Stomach (tissue), 8 donors: ENCODE measurements at regions not wholly inside any gene's neighbourhood (a gene's known extent, or its start where the extent isn't known, plus 50 kb on each side); places are given as distances from the start of the nearest gene placed in this dataset.
A peak's percentile ranks its signal among the peaks of the same experiment; 100 is the strongest.

Experiments
- DNase-seq, 2 donors: peaks; one replicate each; pipeline versions ENCODE4 v3.0.0 to v3.0.0-alpha.2; 2013 to 2019
- H3K27ac ChIP-seq, 5 donors: fragments of 200-600 bp in 4 of 5; sonication (generic) in 4 of 5; one replicate each; pipeline ENCODE4 v1.5.1; 2013 to 2019; ENCODE audit warnings: mild to moderate bottlenecking in 1 of 5, moderate library complexity in 1 of 5
- H3K27me3 ChIP-seq, 3 donors: fragments of 200-600 bp; sonication (generic); one replicate each; pipeline ENCODE4 v1.5.1; 2017 to 2019; ENCODE audit warnings: mixed run types in 1 of 3
- H3K36me3 ChIP-seq, 4 donors: fragments of 200-600 bp; sonication (generic); 1 replicate in 3 of 4; 2 replicates in 1 of 4; pipeline ENCODE4 v1.5.1; 2016 to 2019
- H3K4me1 ChIP-seq, 4 donors: fragments of 200-600 bp; sonication (generic); one replicate each; pipeline ENCODE4 v1.5.1; 2016 to 2019
- H3K4me3 ChIP-seq, 4 donors: fragments of 200-600 bp; sonication (generic) in 3 of 4; one replicate each; pipeline ENCODE4 v1.5.1; 2016 to 2019; ENCODE audit warnings: mild to moderate bottlenecking in 1 of 4
- H3K9me3 ChIP-seq, 4 donors: fragments of 200-600 bp; sonication (generic); one replicate each; pipeline ENCODE4 v1.5.1; 2016 to 2019
- EP300 ChIP-seq: sonication (generic); formaldehyde crosslinking; IDR thresholded peaks from one replicate; pipeline ENCODE4 v1.6.1; 2017; ENCODE audit warnings: antibody characterized with exemption
- POLR2A ChIP-seq, 4 donors: fragments of 450-650 bp; IDR thresholded peaks; one replicate each; pipeline ENCODE4 v1.6.1; 2016; ENCODE audit warnings: antibody characterized with exemption in 4 of 4, control low read depth in 2 of 4, mild to moderate bottlenecking in 1 of 4, moderate library complexity in 1 of 4
- POLR2AphosphoS5 ChIP-seq, 3 donors: sonication (generic); formaldehyde crosslinking; IDR thresholded peaks; one replicate each; pipeline ENCODE4 v1.6.1; 2016; ENCODE audit warnings: antibody characterized with exemption in 3 of 3
- WGBS, 5 donors: extraction: QIAGEN DNeasy Blood & Tissue Kit in 3 of 5; methylation state at CpG; one replicate each; pipeline versions ENCODE4 v1.1.5 to v1.1.7; 2013 to 2018; 5-methylcytosine and 5-hydroxymethylcytosine counted together
- intact Hi-C: fragments of 100-400 bp; cut with DNase I; formaldehyde crosslinking; loops from one replicate; pipeline ENCODE4 v1.15.1; 2023; ENCODE audit warnings: low total_unique reads
- TF ChIP-seq, protein P1 (sequence below), 7 experiments: fragments of 450-650 bp in 4 of 7; fragments of 200-600 bp in 3 of 7; sonication (generic) in 3 of 7; IDR thresholded peaks; one replicate each; pipeline ENCODE4 v1.5.1; 2016 to 2019; ENCODE audit warnings: antibody characterized with exemption in 7 of 7, control low read depth in 2 of 7, mild to moderate bottlenecking in 1 of 7
- donor health status: healthy with polysubstance abuse.
- donor health status: Bipolar disorder and iron deficiency.
- donor health status: healthy.

DNA sequence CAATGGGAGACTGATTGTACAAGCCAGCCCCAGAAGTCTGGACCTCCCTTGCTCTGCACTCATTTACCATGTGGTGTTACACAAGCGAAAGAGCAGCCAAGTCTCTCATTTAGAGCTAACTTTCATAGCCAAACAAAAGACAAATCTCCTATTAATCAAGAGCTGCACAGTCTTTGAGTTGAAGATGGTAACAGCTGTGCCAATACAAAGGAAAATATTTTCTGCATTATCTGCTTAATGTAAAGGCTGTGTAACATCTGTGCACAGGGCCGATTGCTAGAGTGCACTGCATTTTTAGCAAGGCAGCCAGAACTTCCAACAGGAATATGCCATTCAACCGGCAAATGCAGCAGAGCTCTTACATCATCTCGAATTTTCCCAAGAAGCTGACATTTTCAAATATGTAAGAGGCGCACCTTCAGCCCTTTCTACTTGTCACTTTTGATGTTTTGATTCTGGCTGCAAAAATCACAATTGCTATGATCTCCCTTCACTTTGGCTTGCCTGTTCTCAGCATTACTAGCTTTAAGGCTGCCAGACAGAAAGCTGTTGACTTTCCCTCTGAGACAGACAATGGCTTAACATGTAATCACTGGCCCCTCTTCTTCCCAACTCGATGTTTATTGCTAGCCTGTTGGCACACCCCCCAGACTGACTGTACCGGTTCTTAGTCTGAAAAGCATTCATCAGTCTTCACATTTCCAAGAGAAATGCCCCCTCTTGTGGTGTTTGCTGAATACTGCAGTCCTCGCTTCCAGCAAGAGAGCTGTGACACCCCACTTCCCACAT lies 96.9 kb upstream of the TANK start:
- peaks cover 0 to 16% (median 6%) of the 10 kb centered on the region in 4 donors for H3K4me1 ChIP-seq
- no peaks in the 10 kb centered on the region for H3K9me3 ChIP-seq
- 22 to 37% (median 35%) methylated on average over 8 of the region's 8 CpGs for WGBS, 5 donors
- no peaks in the 10 kb centered on the region for H3K27me3 ChIP-seq
- intact Hi-C loops: no loop called here
- TF ChIP-seq POLR2A (IDR thresholded peaks at IDR 0.05): no peak
- TF ChIP-seq, protein P1, sequence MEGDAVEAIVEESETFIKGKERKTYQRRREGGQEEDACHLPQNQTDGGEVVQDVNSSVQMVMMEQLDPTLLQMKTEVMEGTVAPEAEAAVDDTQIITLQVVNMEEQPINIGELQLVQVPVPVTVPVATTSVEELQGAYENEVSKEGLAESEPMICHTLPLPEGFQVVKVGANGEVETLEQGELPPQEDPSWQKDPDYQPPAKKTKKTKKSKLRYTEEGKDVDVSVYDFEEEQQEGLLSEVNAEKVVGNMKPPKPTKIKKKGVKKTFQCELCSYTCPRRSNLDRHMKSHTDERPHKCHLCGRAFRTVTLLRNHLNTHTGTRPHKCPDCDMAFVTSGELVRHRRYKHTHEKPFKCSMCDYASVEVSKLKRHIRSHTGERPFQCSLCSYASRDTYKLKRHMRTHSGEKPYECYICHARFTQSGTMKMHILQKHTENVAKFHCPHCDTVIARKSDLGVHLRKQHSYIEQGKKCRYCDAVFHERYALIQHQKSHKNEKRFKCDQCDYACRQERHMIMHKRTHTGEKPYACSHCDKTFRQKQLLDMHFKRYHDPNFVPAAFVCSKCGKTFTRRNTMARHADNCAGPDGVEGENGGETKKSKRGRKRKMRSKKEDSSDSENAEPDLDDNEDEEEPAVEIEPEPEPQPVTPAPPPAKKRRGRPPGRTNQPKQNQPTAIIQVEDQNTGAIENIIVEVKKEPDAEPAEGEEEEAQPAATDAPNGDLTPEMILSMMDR (IDR thresholded peaks at IDR 0.05): peak in 5 of 7 experiments; percentile 76 to 95 (median 84)
- peak in 1 of 3 donors; percentile 39 for TF ChIP-seq POLR2AphosphoS5 (IDR thresholded peaks at IDR 0.05)
- DNase-seq: peak; percentile 70 to 94
- H3K27ac ChIP-seq: peak overlapping the region in 2 of 5 donors; percentile 49
- no peak overlapping the region for H3K4me3 ChIP-seq
- H3K36me3 ChIP-seq: no peaks in the 10 kb centered on the region

DNA sequence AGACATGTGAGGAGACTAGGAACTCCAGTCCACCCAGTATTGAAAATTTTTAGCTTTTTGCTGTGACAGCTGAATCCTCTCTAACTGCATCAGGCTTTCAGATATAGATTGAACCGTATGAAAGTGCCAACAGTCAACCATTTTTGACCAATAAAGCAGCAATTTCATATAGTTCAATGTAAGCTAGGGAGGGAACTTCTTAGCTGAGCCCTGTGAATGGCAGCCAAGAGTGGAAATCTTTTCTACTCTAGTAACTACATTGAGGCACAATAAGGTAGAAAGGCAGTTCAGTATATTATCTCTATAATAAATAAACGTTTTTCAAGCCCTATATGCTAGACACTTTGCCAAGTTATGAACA lies 96.3 kb upstream of the TANK start:
- no peaks in the 10 kb centered on the region for H3K27me3 ChIP-seq
- intact Hi-C loops: no loop called here
- no peaks in the 10 kb centered on the region for H3K9me3 ChIP-seq
- H3K27ac ChIP-seq: peak overlapping the region in 1 of 5 donors; percentile 49
- DNase-seq: no peak
- WGBS, 5 donors: 5 to 10% (median 9%) methylated on average over 2 of the region's 2 CpGs
- H3K4me1 ChIP-seq: peaks cover 0 to 16% (median 6%) of the 10 kb centered on the region in 4 donors
- no peaks in the 10 kb centered on the region for H3K36me3 ChIP-seq
- TF ChIP-seq POLR2AphosphoS5 (IDR thresholded peaks at IDR 0.05): no peak
- TF ChIP-seq, protein P1 (IDR thresholded peaks at IDR 0.05): peak in 2 of 7 experiments; percentile 3 to 31
- TF ChIP-seq EP300: no peak
- H3K4me3 ChIP-seq: no peak overlapping the region

DNA sequence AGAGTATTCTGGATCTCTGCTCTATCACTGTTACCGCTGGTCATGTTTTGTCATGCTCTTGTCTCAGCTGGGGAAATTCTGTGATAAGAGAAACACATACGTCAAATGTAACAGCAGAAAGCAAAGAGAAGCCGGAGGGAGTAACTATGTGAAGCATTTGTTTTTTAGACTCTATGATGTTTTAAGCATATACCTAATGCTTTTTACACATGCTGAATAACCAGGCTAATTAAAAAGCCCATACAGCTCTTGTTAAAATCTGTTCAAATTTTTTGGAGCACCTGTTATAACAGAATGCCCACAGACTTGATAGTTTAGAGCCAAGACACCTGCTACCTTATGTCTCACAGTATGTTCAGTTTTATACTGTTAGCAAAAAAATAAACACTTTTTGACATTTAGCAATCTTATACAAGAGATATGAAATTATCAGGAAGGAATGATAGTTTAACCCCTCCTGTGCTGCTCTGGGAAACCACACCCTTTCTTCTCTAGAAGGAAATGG lies 92.3 kb upstream of the TANK start:
- 33 to 64% (median 44%) methylated on average over 3 of the region's 3 CpGs for WGBS, 5 donors
- H3K4me3 ChIP-seq: no peak overlapping the region
- TF ChIP-seq, protein P1 (IDR thresholded peaks at IDR 0.05): no peak
- no peak overlapping the region for H3K27ac ChIP-seq
- DNase-seq: no peak
- H3K36me3 ChIP-seq: no peaks in the 10 kb centered on the region
- H3K27me3 ChIP-seq: no peaks in the 10 kb centered on the region
- H3K9me3 ChIP-seq: no peaks in the 10 kb centered on the region
- intact Hi-C loops: no loop called here
- peaks cover 0 to 13% (median 6%) of the 10 kb centered on the region in 4 donors for H3K4me1 ChIP-seq

DNA sequence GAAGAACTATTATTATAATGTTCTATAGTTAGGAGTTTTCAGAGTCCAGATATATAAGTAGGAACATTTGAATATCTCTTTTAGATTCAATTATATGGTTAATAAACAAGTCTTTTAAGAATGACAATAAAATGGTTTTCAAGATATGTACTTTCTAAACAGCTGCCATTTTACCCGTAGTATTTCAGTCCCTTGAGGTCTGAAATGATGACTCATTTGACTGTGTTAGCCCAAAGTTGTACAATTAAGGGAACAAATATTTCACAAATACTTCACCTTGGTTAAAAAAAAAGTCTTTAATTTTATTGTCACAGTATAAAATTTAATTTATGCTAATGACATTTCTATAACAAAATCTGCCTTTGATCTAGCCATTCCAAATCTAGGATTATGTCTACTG lies 91.6 kb upstream of the TANK start:
- H3K4me1 ChIP-seq: peaks cover 0 to 6% (median 2%) of the 10 kb centered on the region in 4 donors
- H3K27me3 ChIP-seq: no peaks in the 10 kb centered on the region
- WGBS, 5 donors: 29 to 41% (median 33%) methylated on average over 1 of the region's 1 CpG
- no peaks in the 10 kb centered on the region for H3K9me3 ChIP-seq
- no peak for DNase-seq
- no peak overlapping the region for H3K4me3 ChIP-seq
- no peaks in the 10 kb centered on the region for H3K36me3 ChIP-seq
- no peak for TF ChIP-seq POLR2AphosphoS5 (IDR thresholded peaks at IDR 0.05)
- TF ChIP-seq EP300: no peak
- TF ChIP-seq, protein P1 (IDR thresholded peaks at IDR 0.05): no peak
- TF ChIP-seq POLR2A (IDR thresholded peaks at IDR 0.05): no peak
- intact Hi-C loops: no loop called here
- H3K27ac ChIP-seq: no peak overlapping the region
